Ishikawa (cell line): ENCODE measurements at regions not wholly inside any gene's neighbourhood (a gene's known extent, or its start where the extent isn't known, plus 50 kb on each side); places are given as distances from the start of the nearest gene placed in this dataset.

ENCODE experiments used
- CEBPB ChIP-seq: IDR thresholded peaks from 2 replicates; pipeline ENCODE4 v1.6.1; 2012
- CREB1 ChIP-seq: IDR thresholded peaks from 2 replicates; pipeline ENCODE4 v1.6.1; 2012; ENCODE audit warnings: low read depth
- EGR1 ChIP-seq: IDR thresholded peaks from 2 replicates; pipeline ENCODE4 v1.6.1; 2012
- EP300 ChIP-seq: IDR thresholded peaks from 2 replicates; pipeline ENCODE4 v1.6.1; 2012; ENCODE audit warnings: borderline replicate concordance
- FOXM1 ChIP-seq: IDR thresholded peaks from 2 replicates; pipeline ENCODE4 v1.6.1; 2012; ENCODE audit warnings: low read depth, borderline replicate concordance
- MAX ChIP-seq: IDR thresholded peaks from 2 replicates; pipeline ENCODE4 v1.6.1; 2012
- NFIC ChIP-seq: IDR thresholded peaks from 2 replicates; pipeline ENCODE4 v1.6.1; 2012
- RAD21 ChIP-seq: IDR thresholded peaks from 2 replicates; pipeline ENCODE4 v1.6.1; 2012; ENCODE audit warnings: low read depth
- REST ChIP-seq: IDR thresholded peaks from 2 replicates; pipeline ENCODE4 v1.6.1; 2012; ENCODE audit warnings: low read depth, mild to moderate bottlenecking
- TAF1 ChIP-seq: IDR thresholded peaks from 2 replicates; pipeline ENCODE4 v1.6.1; 2012; ENCODE audit warnings: low read depth, mild to moderate bottlenecking
- TCF12 ChIP-seq: IDR thresholded peaks from 2 replicates; pipeline ENCODE4 v1.6.1; 2012; ENCODE audit warnings: low read depth
- TEAD4 ChIP-seq: IDR thresholded peaks from 2 replicates; pipeline ENCODE4 v1.6.1; 2012
- USF1 ChIP-seq: IDR thresholded peaks from 2 replicates; pipeline ENCODE4 v1.6.1; 2012
- YY1 ChIP-seq: IDR thresholded peaks from 2 replicates; pipeline ENCODE4 v1.6.1; 2012; ENCODE audit warnings: low read depth
- ZBTB7A ChIP-seq: IDR thresholded peaks from 2 replicates; pipeline ENCODE4 v1.6.1; 2012; ENCODE audit warnings: low read depth

- TF ChIP-seq RAD21, result no peak
- TF ChIP-seq YY1, result no peak
- no peak for TF ChIP-seq TCF12
- no peak for TF ChIP-seq EGR1
- no peak for TF ChIP-seq TAF1
- TF ChIP-seq CREB1, result no peak
- no peak for TF ChIP-seq REST
- no peak for TF ChIP-seq TEAD4
- no peak for TF ChIP-seq FOXM1
- no peak for TF ChIP-seq EP300
- no peak for TF ChIP-seq MAX
- no peak for TF ChIP-seq CEBPB
Measured at GRCh38 chr2:22957446-22957845, 427.5 kb upstream of the KLHL29 start.

- no peak for TF ChIP-seq FOXM1
- no peak for TF ChIP-seq TCF12
- TF ChIP-seq RAD21, result no peak
Measured at GRCh38 chr2:22958308-22958707, 426.7 kb upstream of the KLHL29 start.

GRCh38 chr2:22967756-22968155, 417.2 kb upstream of the KLHL29 start:
- TF ChIP-seq TEAD4, result no peak
- no peak for TF ChIP-seq USF1
- no peak for TF ChIP-seq ZBTB7A
- no peak for TF ChIP-seq RAD21
- no peak for TF ChIP-seq CREB1
- TF ChIP-seq NFIC, result no peak
- TF ChIP-seq TCF12, result no peak
- no peak for TF ChIP-seq YY1
- TF ChIP-seq CEBPB, result no peak

- TF ChIP-seq TAF1, result no peak
- TF ChIP-seq TEAD4, result no peak
- TF ChIP-seq EP300, result no peak
- TF ChIP-seq EGR1, result no peak
- TF ChIP-seq REST, result no peak
- TF ChIP-seq NFIC, result no peak
- TF ChIP-seq TCF12, result no peak
- no peak for TF ChIP-seq FOXM1
- TF ChIP-seq USF1, result no peak
- no peak for TF ChIP-seq YY1
- TF ChIP-seq CEBPB, result no peak
- no peak for TF ChIP-seq ZBTB7A
- no peak for TF ChIP-seq RAD21
- no peak for TF ChIP-seq CREB1
- TF ChIP-seq MAX, result no peak
Measured at GRCh38 chr2:22970284-22970975, 414.5 kb upstream of the KLHL29 start.

- no peak for TF ChIP-seq EP300
- TF ChIP-seq TEAD4, result no peak
- TF ChIP-seq YY1, result no peak
- TF ChIP-seq CEBPB, result no peak
Measured at GRCh38 chr2:22970991-22971390, 414.0 kb upstream of the KLHL29 start.

GRCh38 chr2:22981785-22982184, 403.2 kb upstream of the KLHL29 start:
- TF ChIP-seq ZBTB7A (no peak), EP300 (no peak), CREB1 (no peak), YY1 (no peak), NFIC (no peak), EGR1 (no peak), MAX (no peak), RAD21 (no peak)
